HG03469 (cell line): ENCODE measurements at regions not wholly inside any gene's neighbourhood (a gene's known extent, or its start where the extent isn't known, plus 50 kb on each side); places are given as distances from the start of the nearest gene placed in this dataset.
A peak's percentile ranks its signal among the peaks of the same experiment; 100 is the strongest.

Source experiments
- ATAC-seq: cut with Tn5 transposase; IDR thresholded peaks from one replicate; pipeline ENCODE4 v1.9.1; 2021; ENCODE audit warnings: mild to moderate bottlenecking, moderate library complexity, moderate number of reproducible peaks; ENCODE audit not compliant: unreplicated experiment

GRCh38 chr2:195606179-195606578 lies 50.8 kb upstream of the SLC39A10 start:
- no peak for ATAC-seq

- ATAC-seq = no peak
Measured at GRCh38 chr2:195604706-195605105, 52.3 kb upstream of the SLC39A10 start.

DNA sequence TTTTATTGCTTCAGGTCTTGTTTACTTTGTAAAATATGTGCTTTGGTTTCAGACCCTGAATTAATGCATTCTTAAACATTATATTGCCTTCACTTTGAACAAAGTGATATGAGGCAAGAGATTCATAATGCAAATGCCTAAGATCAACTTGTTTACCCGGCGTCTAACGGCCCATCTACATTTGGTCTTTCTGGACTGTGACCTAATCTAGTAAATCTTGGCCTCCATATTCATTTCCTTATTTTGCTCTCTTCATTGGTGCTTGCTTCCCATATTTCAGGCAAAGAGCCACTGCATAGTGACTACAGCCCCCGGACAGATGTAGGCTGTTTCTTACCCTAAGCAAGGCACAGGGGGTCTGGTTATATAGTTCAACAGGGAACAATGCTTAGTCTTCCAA lies 53.0 kb upstream of the SLC39A10 start:
- no peak for ATAC-seq

- no peak for ATAC-seq
Measured at GRCh38 chr2:195603408-195603807, 53.6 kb upstream of the SLC39A10 start.

- ATAC-seq = no peak
Measured at GRCh38 chr2:195602687-195603086, 54.3 kb upstream of the SLC39A10 start.

DNA sequence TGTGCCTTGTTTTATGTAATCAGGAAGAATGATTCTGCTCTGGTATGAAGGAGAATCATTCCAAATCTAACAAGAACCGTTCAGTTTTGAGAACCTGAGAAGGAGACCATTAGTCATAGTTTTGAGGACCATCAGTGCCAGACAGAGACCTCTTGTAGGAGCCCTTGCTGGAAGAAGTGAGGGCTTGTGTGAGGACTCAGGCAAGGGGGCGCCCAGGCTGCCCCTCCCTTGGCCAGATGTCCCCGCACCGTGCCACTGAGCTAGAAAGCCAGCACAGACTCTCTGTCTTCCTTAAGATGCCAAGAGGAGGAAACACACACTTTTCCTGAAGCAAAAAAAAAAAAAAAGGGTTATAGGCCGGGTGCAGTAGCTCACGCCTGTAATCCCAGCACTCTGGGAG lies 55.7 kb upstream of the SLC39A10 start:
- ATAC-seq = no peak

- no peak for ATAC-seq
Measured at GRCh38 chr2:195600778-195601177, 56.2 kb upstream of the SLC39A10 start.

DNA sequence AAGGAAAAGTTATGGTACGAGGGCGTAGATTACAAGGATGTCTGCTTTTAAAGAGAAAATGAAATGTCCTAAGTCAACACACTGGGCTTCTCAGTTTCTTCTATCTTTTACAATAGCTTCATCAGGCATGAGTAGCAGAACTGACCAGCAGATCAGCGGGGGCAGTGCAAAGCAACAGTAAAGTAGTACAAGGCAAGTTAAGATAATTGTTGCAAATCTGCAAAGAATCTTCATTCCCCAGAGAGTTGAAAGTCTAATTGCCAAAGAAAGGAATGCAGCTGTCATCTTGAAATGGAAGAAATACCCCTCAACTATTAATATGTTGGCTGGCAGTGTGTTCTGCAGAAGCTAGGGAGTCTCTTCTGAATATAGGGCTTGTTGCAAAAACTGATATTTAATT lies 60.2 kb upstream of the SLC39A10 start:
- no peak for ATAC-seq

- no peak for ATAC-seq
Measured at GRCh38 chr2:195595825-195596224, 61.2 kb upstream of the SLC39A10 start.

DNA sequence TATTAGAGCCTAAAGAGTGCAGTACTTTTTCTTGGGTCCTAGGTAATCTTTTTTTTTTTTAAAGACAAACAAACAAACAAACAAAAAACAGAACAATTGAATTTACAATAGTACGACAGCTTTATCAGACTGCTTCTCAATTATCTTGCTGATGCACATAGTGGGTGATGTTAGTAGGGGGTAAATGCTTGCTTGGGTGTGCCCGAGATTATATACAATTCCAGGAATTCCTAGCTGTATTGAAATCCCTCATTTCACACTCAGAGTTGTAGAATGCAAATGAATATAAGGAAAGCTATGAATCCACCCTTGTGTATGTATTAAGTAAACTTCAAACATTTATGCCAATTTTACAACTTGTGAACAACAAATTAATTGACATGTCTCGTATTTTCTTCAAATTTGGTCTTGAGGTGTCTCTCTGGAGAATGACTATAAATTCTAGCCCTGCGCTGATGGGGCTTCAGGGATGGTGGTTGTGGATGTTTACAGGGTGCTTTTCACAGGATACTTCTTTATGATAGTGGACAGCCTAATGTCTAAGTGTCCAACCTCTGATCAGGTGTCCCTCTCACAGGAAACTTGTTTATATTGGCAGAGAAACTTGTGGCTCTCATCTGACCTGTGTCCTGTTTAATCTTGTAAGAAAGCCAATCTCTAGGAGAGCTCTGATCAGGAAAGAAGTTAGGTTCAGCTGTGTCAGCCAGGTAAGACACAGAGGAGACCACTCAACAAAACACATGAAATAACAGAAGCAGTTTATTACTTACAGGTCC lies 61.9 kb upstream of the SLC39A10 start:
- no peak for ATAC-seq

- ATAC-seq = no peak
Measured at GRCh38 chr2:195594248-195594647, 62.8 kb upstream of the SLC39A10 start.

DNA sequence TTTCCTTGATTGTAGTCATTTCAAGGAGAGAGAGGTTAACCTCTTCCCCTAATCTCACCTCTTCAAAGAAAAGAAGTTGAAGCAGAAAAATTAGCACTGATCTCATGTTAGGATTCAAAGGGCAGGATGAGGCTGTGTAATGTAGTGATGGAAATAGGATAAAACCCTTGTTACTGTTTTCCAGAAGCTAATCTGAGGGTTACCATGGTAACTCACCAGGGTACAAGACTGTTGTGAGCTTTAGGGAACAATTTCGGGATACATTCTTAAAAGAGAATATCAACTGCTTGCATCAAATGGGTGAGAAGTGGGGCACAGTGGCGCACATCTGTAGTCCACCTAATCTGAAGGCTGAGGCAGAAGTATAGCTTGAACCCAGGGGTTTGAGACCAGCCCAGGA lies 64.9 kb upstream of the SLC39A10 start:
- ATAC-seq = no peak

DNA sequence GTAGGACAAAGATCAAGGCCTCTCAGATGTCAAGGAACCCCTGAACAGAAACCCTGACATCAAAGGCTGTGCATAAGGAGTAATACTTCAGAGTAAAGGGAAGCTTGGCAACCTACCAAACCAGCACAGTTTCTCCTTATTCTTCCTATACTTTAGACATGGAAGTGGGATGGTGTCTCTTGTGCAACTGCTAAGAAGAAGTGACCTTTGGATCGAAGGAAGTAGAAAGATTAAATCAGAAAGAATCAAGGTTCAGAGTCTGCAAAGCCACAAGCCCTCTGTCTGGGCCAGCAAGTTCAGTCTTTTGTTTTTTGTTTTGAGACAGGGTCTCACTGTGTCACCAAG lies 66.2 kb upstream of the SLC39A10 start:
- ATAC-seq = no peak

- no peak for ATAC-seq
Measured at GRCh38 chr2:195590199-195590860, 66.7 kb upstream of the SLC39A10 start.

DNA sequence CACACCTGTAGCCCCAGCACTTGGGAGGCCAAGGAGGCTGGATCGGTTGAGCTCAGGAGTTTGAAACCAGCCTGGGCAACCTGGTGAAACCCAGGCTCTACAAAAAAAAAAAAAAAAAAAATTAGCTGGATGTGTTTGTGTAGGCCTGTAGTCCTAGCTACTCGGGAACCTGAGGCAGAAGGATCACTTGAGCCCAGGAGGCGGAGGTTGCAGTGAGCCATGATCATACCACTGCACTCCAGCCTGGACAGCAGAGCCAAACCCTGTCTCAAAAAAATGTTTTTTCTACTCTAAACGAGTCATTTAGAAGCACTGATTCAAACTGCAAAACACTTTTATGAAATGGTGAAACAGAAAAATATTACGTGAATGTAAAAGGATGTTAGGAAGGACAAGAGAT lies 69.1 kb upstream of the SLC39A10 start:
- ATAC-seq = no peak

- ATAC-seq = no peak
Measured at GRCh38 chr2:195586062-195586714, 70.8 kb upstream of the SLC39A10 start.

- ATAC-seq = no peak
Measured at GRCh38 chr2:195582188-195582587, 74.8 kb upstream of the SLC39A10 start.

GRCh38 chr2:195579776-195580555 lies 77.1 kb upstream of the SLC39A10 start:
- ATAC-seq = peak; percentile 73

- no peak for ATAC-seq
Measured at GRCh38 chr2:195575879-195576401, 81.1 kb upstream of the SLC39A10 start.

DNA sequence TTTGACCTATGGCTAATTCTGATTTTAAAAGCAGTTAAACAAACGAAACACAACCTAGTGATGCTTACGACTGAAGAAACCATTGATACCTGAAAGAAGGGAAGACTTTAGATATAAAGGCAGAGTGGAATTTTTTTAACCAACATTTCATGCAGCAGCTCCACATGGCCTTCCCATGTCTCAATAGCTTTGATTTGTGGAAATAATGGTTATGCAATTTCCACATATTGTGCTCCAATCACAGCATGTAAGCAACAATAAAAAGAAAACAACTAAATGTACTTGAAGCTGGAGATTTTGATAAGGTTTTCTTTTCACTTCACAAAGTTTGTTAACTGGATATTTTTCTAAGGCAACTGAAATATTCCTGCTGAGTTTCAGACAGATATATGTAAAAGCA lies 82.0 kb upstream of the SLC39A10 start:
- ATAC-seq = no peak

DNA sequence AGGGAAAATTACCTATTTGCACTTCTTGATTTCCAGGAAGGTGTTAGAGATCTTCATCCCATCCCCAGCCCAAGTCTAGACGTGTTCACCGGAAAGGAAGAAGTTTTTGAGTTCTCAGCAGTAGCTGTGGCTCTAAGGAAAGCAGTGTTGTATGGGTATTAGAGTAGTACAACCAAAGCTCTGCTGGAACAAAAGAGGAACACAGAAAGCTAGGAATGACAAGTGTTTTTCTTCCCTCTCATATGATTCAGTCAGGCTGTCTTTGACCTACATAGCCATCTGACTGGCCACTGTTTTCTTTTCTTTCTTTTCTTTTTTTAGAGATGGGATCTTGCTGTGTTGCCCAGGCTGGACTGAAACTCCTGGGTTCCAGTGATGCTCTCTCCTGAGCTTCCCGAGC lies 82.7 kb upstream of the SLC39A10 start:
- ATAC-seq = no peak
